OCI-LY3 (cell line): ENCODE measurements at regions not wholly inside any gene's neighbourhood (a gene's known extent, or its start where the extent isn't known, plus 50 kb on each side); places are given as distances from the start of the nearest gene placed in this dataset.

Experiments
- H2AFZ ChIP-seq: fragments of 200-600, 300-600 bp; shearing (Covaris generic); 2 replicates; pipeline ENCODE4 v1.6.0; 2014; ENCODE audit warnings: antibody characterized with exemption, low read depth, low read length
- H3K27ac ChIP-seq: fragments of 200-600, 300-600 bp; sonication (generic); 2 replicates; pipeline ENCODE4 v1.5.1; 2014; ENCODE audit warnings: mild to moderate bottlenecking, low read length, moderate library complexity, mixed read lengths
- H3K27me3 ChIP-seq: fragments of 200-600, 300-600 bp; sonication (generic); 2 replicates; pipeline ENCODE4 v1.6.1; 2014; ENCODE audit warnings: low read depth, low read length, mixed read lengths
- H3K36me3 ChIP-seq: fragments of 200-600, 300-600 bp; sonication (generic); replicated peaks from 2 replicates; pipeline ENCODE3; 2014; ENCODE audit warnings: low read depth, low read length, mixed read lengths
- H3K4me1 ChIP-seq: fragments of 300-600, 200-600 bp; sonication (generic); 2 replicates; pipeline ENCODE4 v1.6.1; 2014; ENCODE audit warnings: low read length, mixed read lengths
- H3K4me2 ChIP-seq: fragments of 200-600, 300-600 bp; sonication (generic); 2 replicates; pipeline ENCODE4 v1.6.1; 2014; ENCODE audit warnings: low read length, mixed read lengths
- H3K4me3 ChIP-seq: fragments of 300-600, 200-600 bp; sonication (generic); 2 replicates; pipeline ENCODE4 v1.5.1; 2014; ENCODE audit warnings: antibody characterized with exemption, mild to moderate bottlenecking, low read length, moderate library complexity
- H3K79me2 ChIP-seq: fragments of 300-600, 200-600 bp; shearing (Covaris generic); 2 replicates; pipeline ENCODE4 v1.6.1; 2014; ENCODE audit warnings: mild to moderate bottlenecking, low read length, mixed read lengths
- H3K9ac ChIP-seq: fragments of 300-600, 200-600 bp; shearing (Covaris generic); 2 replicates; pipeline ENCODE4 v1.6.0; 2014; ENCODE audit warnings: mild to moderate bottlenecking, low read length, moderate library complexity
- H3K9me3 ChIP-seq: fragments of 200-600, 300-600 bp; shearing (Covaris generic); 2 replicates; pipeline ENCODE4 v1.6.1; 2014; ENCODE audit warnings: low read length, mixed read lengths; ENCODE audit not compliant: insufficient read depth
- H4K20me1 ChIP-seq: fragments of 200-600, 300-600 bp; sonication (generic); 2 replicates; pipeline ENCODE4 v1.6.1; 2016; ENCODE audit warnings: low read length, mixed read lengths; ENCODE audit not compliant: insufficient read depth
- CTCF ChIP-seq: fragments of 200-600, 300-600 bp; sonication (generic); IDR thresholded peaks from 2 replicates; pipeline ENCODE4 v1.5.1; 2014; ENCODE audit warnings: antibody characterized with exemption, low read length, low read depth
- EZH2phosphoT487 ChIP-seq: fragments of 200-600 bp; shearing (Covaris generic); IDR thresholded peaks from 2 replicates; pipeline ENCODE4 v1.6.1; 2018; ENCODE audit warnings: antibody characterized with exemption, mixed run types, low read depth

- Histone ChIP-seq H3K4me1 (peaks cover 11% of the 10 kb centered on the region), H4K20me1 (no peaks in the 10 kb centered on the region), H3K9me3 (no peaks in the 10 kb centered on the region), H3K79me2 (no peaks in the 10 kb centered on the region), H2AFZ (peak overlapping the region; percentile 17; the same call in 1 of the 2 replicates), H3K4me3 (no peak overlapping the region), H3K27ac (no peak overlapping the region), H3K27me3 (no peaks in the 10 kb centered on the region), H3K9ac (no peak overlapping the region), H3K36me3 (no peaks in the 10 kb centered on the region), H3K4me2 (peak overlapping the region; percentile 29)
- no peak for TF ChIP-seq EZH2phosphoT487
- TF ChIP-seq CTCF, result no peak
Measured at GRCh38 chr2:175318542-175318941, 137.0 kb upstream of the ATP5MC3 start.

DNA sequence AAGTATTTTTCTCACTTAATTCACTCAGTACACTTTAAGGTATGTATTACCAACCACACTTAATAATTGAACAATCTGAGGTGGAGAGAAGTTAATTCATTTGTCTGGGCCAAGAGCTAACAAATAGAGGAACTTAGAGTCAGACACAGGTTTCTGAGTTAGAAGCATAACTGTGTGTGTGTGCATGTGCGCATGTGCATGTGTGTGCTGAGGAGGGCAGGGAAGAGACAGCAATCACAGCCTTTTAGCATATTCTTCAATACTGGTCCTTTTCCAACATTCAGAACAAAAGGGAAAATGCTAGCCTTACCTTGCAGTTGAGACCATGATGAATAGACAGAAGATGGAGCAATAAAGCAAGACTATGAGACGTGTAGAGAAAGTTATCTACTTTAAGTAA lies 136.2 kb upstream of the ATP5MC3 start:
- no peaks in the 10 kb centered on the region for H3K9me3 ChIP-seq
- no peaks in the 10 kb centered on the region for H4K20me1 ChIP-seq
- H3K4me2 ChIP-seq, result no peak overlapping the region
- peaks cover 11% of the 10 kb centered on the region for H3K4me1 ChIP-seq
- no peak overlapping the region for H3K27ac ChIP-seq
- H3K36me3 ChIP-seq, result no peaks in the 10 kb centered on the region
- no peaks in the 10 kb centered on the region for H3K27me3 ChIP-seq
- TF ChIP-seq EZH2phosphoT487 (no peak), CTCF (no peak)
- H3K79me2 ChIP-seq, result no peaks in the 10 kb centered on the region
- no peak overlapping the region for H2AFZ ChIP-seq
- H3K9ac ChIP-seq, result no peak overlapping the region
- H3K4me3 ChIP-seq, result no peak overlapping the region

- no peak overlapping the region for H3K4me2 ChIP-seq
- no peak overlapping the region for H3K9ac ChIP-seq
- no peak overlapping the region for H2AFZ ChIP-seq
- no peaks in the 10 kb centered on the region for H3K36me3 ChIP-seq
- H3K9me3 ChIP-seq, result no peaks in the 10 kb centered on the region
- H3K27ac ChIP-seq, result no peak overlapping the region
- 0 out of 2 replicates have a peak, but pooled peaks cover 3% of the 10 kb centered on the region for H3K27me3 ChIP-seq
- H4K20me1 ChIP-seq, result no peaks in the 10 kb centered on the region
- H3K79me2 ChIP-seq, result no peaks in the 10 kb centered on the region
- TF ChIP-seq EZH2phosphoT487 (no peak), CTCF (no peak)
- H3K4me1 ChIP-seq, result peaks cover 6% of the 10 kb centered on the region; the same call in 1 of the 2 replicates
- H3K4me3 ChIP-seq, result no peak overlapping the region
Measured at GRCh38 chr2:175312137-175312536, 130.6 kb upstream of the ATP5MC3 start.

DNA sequence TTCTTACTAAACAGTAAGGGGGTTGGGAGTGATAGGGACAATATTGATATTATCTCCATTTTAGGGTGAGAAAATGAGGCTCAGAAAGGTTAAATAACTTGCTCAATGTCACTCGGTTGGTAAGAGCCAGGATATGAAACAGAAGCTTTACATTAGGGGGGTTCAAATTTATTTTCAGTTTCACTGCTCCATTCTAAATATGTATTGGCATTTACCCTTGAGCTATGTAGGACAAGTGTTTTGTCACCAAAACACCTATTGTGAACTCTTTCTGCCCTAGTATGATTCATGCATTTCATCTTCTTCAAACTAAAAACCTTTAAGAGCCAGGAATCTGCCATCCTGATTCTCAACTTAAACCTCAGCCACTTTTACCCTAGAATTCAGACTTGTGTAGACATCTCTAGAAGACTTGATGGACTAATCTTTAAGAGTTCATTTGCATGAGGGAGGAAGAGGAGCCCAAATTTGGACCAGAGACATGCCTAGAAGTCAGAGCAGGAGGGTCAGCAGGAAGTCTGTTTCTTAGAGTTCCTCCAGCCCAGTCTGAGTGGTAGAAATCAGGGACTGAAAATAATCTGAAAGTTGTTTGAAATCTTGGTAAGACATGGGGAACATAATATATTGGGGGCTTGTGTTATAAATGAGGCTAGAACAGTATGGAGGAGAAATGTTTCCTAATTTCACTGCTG lies 129.4 kb upstream of the ATP5MC3 start:
- H3K79me2 ChIP-seq, result no peaks in the 10 kb centered on the region
- H3K27ac ChIP-seq, result no peak overlapping the region
- TF ChIP-seq CTCF, result no peak
- TF ChIP-seq EZH2phosphoT487, result no peak
- no peak overlapping the region for H3K9ac ChIP-seq
- H3K27me3 ChIP-seq, result 0 out of 2 replicates have a peak, but pooled peaks cover 3% of the 10 kb centered on the region
- no peaks in the 10 kb centered on the region for H3K36me3 ChIP-seq
- peak overlapping the region; percentile 16; the same call in 1 of the 2 replicates for H2AFZ ChIP-seq
- no peak overlapping the region for H3K4me3 ChIP-seq
- H4K20me1 ChIP-seq, result no peaks in the 10 kb centered on the region
- H3K4me1 ChIP-seq, result peaks cover 6% of the 10 kb centered on the region; the same call in 1 of the 2 replicates
- H3K9me3 ChIP-seq, result no peaks in the 10 kb centered on the region
- H3K4me2 ChIP-seq, result no peak overlapping the region
